ENCODE measurements at regions not wholly inside any gene's neighbourhood (a gene's known extent, or its start where the extent isn't known, plus 50 kb on each side); places are given as distances from the start of the nearest gene placed in this dataset.

DNA sequence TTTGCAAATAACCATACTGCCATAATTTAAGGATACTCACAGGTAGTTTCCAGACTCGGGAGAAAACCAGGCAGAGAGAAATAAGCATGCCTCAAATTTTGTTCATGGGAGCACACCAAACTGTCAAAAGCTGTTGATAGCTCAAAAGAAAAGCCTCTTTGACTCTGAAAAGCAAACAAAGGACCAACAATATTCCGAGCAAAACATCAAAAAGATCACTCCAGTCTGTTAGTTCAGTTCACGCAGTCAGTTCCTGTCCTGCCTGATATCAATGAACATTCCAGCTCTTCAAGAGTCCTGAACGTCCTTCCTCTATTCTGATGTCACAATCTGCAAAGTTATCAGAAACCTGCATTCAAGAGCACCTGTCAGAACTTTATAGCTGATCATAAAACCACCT lies 78.7 kb downstream of the RRM2 start:
- no peak for TF ChIP-seq CTCF (IDR thresholded peaks at IDR 0.05)
- no peak for TF ChIP-seq POLR2A (IDR thresholded peaks at IDR 0.05)
- TF ChIP-seq POLR2AphosphoS5 (IDR thresholded peaks at IDR 0.05; ENCODE audit: insufficient read depth in 1 of 2, low read depth in 1 of 2) = no peak
